Peyer's patch (tissue), 4 donors: ENCODE measurements at regions not wholly inside any gene's neighbourhood (a gene's known extent, or its start where the extent isn't known, plus 50 kb on each side); places are given as distances from the start of the nearest gene placed in this dataset.

Source experiments
- DNase-seq, 3 donors: peaks; one replicate each; pipeline ENCODE4 v3.0.0-alpha.2; 2017 to 2019
- H3K27ac ChIP-seq, 4 donors: fragments of 200-600 bp; sonication (generic); one replicate each; pipeline ENCODE4 v1.5.1; 2016 to 2019
- H3K27me3 ChIP-seq, 2 donors: fragments of 200-600 bp; sonication (generic); one replicate each; pipeline ENCODE4 v1.5.1; 2019
- H3K36me3 ChIP-seq, 3 donors: fragments of 200-600 bp; sonication (generic); one replicate each; pipeline ENCODE4 v1.5.1; 2016 to 2019
- H3K4me1 ChIP-seq, 4 donors: fragments of 200-600 bp; sonication (generic); one replicate each; pipeline ENCODE4 v1.5.1; 2016 to 2019
- H3K4me3 ChIP-seq, 4 donors: fragments of 200-600 bp; sonication (generic); 1 replicate in 3 of 4; 2 replicates in 1 of 4; pipeline ENCODE4 v1.5.1; 2016 to 2019; ENCODE audit warnings: mild to moderate bottlenecking in 1 of 4
- H3K9me3 ChIP-seq, 4 donors: fragments of 200-600 bp; sonication (generic); one replicate each; pipeline ENCODE4 v1.5.1; 2016 to 2019; ENCODE audit warnings: mild to moderate bottlenecking in 1 of 4
- CTCF ChIP-seq, 6 experiments: fragments of 450-650 bp in 4 of 6; fragments of 200-600 bp in 2 of 6; sonication (generic) in 1 of 6; IDR thresholded peaks; one replicate each; pipeline ENCODE4 v1.5.1; 2017 to 2019; ENCODE audit warnings: antibody characterized with exemption in 6 of 6, mild to moderate bottlenecking in 3 of 6, moderate library complexity in 1 of 6
- POLR2A ChIP-seq, 2 donors: fragments of 450-650 bp; IDR thresholded peaks; one replicate each; pipeline ENCODE4 v1.5.1; 2017; ENCODE audit warnings: antibody characterized with exemption in 2 of 2, mild to moderate bottlenecking in 2 of 2, moderate library complexity in 2 of 2

DNA sequence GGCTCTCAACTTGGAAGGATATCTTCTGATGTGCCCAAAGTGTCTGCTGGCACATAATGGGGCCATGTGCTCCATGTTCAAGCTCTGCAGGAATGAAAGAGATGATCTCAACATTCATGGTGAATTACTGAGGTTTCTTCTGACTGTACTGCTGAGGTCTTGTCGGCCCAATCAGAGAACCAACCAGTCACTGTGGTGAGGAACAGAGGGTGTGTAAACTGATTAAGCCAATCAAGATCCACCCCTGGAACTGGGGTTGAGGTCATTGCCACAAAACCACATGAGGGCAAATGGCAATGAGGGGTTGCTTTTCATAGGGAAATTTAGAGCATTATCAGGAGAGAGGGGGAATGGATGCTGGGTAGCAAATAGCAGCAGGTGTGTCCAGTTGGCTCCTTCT, 152.3 kb upstream of the RAG2 start:
- DNase-seq: no peak
- H3K27ac ChIP-seq: no peak overlapping the region
- no peaks in the 10 kb centered on the region for H3K36me3 ChIP-seq
- no peaks in the 10 kb centered on the region for H3K4me1 ChIP-seq
- TF ChIP-seq CTCF (IDR thresholded peaks at IDR 0.05): no peak
- no peak for TF ChIP-seq POLR2A (IDR thresholded peaks at IDR 0.05)
- no peak overlapping the region for H3K4me3 ChIP-seq
- no peaks in the 10 kb centered on the region for H3K27me3 ChIP-seq
- H3K9me3 ChIP-seq: no peaks in the 10 kb centered on the region

- H3K4me1 ChIP-seq: no peaks in the 10 kb centered on the region
- TF ChIP-seq POLR2A (IDR thresholded peaks at IDR 0.05) (no peak), CTCF (IDR thresholded peaks at IDR 0.05) (no peak)
- H3K9me3 ChIP-seq: no peaks in the 10 kb centered on the region
- no peaks in the 10 kb centered on the region for H3K36me3 ChIP-seq
- no peak overlapping the region for H3K4me3 ChIP-seq
- H3K27me3 ChIP-seq: no peaks in the 10 kb centered on the region
- no peak for DNase-seq
- H3K27ac ChIP-seq: no peak overlapping the region
These were observed 150.8 kb upstream of the RAG2 start for GRCh38 chr11:36748836-36749235.

DNA sequence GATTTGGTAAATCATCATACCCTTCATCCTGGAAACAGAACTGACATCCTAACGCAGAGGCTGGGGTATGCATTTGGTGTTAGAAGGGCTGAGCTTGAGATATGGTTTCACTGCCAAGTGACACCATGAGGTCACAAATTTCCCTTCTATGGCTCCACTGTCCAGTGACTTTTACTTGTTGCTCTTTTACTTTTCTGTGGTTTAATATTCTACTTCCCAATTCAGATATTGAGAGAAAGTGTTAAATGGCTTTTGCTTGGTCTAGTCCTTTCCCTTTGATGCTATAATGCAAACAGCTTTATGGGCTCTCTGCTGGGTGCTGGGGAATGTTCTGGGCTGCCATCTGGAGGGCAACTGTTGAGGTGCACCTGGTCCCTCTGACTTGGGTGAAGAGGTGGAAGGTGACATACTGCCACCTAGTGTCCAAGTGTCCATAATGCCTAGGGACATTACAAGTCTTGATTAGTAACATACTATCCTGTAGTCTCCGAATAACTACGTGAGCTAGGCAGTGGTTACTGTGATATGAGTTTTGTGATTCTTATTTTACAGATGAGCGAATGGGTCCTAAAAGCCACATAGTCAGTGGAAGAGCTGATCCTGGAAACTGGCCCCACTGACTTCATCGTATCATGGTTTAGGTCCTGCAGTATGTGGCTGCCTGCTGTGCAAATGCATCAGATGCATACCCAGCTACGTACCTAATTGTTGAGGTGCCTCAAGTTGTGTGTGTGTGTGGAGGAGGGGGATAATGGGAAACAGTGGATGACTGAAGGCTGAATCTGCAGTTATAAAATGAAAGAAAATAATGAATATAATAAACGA, 149.1 kb upstream of the RAG2 start:
- H3K27me3 ChIP-seq: no peaks in the 10 kb centered on the region
- no peaks in the 10 kb centered on the region for H3K9me3 ChIP-seq
- H3K36me3 ChIP-seq: no peaks in the 10 kb centered on the region
- TF ChIP-seq CTCF (IDR thresholded peaks at IDR 0.05) (peak; percentile 46 to 99 (median 94)), POLR2A (IDR thresholded peaks at IDR 0.05) (no peak)
- peak; percentile 62 to 93 (median 88) for DNase-seq
- no peaks in the 10 kb centered on the region for H3K4me1 ChIP-seq
- no peak overlapping the region for H3K27ac ChIP-seq
- no peak overlapping the region for H3K4me3 ChIP-seq

GRCh38 chr11:36744375-36745168, 146.5 kb upstream of the RAG2 start:
- peak; percentile 44 to 85 (median 72) for DNase-seq
- peak in 5 of 6 experiments; percentile 8 to 61 (median 53) for TF ChIP-seq CTCF (IDR thresholded peaks at IDR 0.05)
- no peak for TF ChIP-seq POLR2A (IDR thresholded peaks at IDR 0.05)
- Histone ChIP-seq H3K4me1 (no peaks in the 10 kb centered on the region), H3K27me3 (no peaks in the 10 kb centered on the region), H3K27ac (no peak overlapping the region), H3K36me3 (no peaks in the 10 kb centered on the region), H3K9me3 (no peaks in the 10 kb centered on the region), H3K4me3 (no peak overlapping the region)

DNA sequence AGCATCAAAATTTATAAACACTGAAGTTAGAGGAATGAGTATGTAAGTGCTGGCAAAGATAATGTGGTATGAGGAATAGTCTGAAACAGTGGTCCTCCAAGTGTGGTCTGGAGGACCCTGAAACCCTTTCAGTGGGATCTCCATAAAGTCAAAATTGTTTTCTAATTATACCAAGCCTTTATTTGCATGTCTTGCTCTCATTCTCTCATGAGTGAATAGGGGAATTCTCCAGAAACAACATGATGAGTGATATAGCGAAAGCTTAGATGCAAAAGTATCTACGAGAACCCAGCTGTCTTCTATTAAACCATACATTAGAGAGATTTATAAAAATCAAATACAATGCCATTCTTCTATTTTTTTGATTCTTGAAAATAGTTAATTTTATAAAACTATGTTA, 145.0 kb upstream of the RAG2 start:
- no peak for DNase-seq
- Histone ChIP-seq H3K4me1 (no peaks in the 10 kb centered on the region), H3K4me3 (no peak overlapping the region), H3K27me3 (no peaks in the 10 kb centered on the region), H3K27ac (no peak overlapping the region), H3K9me3 (no peaks in the 10 kb centered on the region), H3K36me3 (no peaks in the 10 kb centered on the region)
- TF ChIP-seq CTCF (IDR thresholded peaks at IDR 0.05): no peak
- TF ChIP-seq POLR2A (IDR thresholded peaks at IDR 0.05): no peak
